Skin epidermis (tissue), 12 donors: ENCODE measurements at regions not wholly inside any gene's neighbourhood (a gene's known extent, or its start where the extent isn't known, plus 50 kb on each side); places are given as distances from the start of the nearest gene placed in this dataset.
A peak's percentile ranks its signal among the peaks of the same experiment; 100 is the strongest.

ENCODE experiments used
- H3K27ac ChIP-seq, 21 experiments: fragments of 200-600 bp; sonication (generic) in 11 of 21; one replicate each; pipeline ENCODE4 v1.5.0; 2020; ENCODE audit warnings: mild to moderate bottlenecking in 3 of 21, inconsistent platforms in 2 of 21, moderate library complexity in 2 of 21
- H3K4me3 ChIP-seq, 7 experiments: fragments of 200-600 bp; sonication (generic) in 2 of 7; one replicate each; pipeline ENCODE4 v1.5.0; 2020; ENCODE audit warnings: inconsistent platforms in 2 of 7, mild to moderate bottlenecking in 2 of 7, moderate library complexity in 1 of 7

DNA sequence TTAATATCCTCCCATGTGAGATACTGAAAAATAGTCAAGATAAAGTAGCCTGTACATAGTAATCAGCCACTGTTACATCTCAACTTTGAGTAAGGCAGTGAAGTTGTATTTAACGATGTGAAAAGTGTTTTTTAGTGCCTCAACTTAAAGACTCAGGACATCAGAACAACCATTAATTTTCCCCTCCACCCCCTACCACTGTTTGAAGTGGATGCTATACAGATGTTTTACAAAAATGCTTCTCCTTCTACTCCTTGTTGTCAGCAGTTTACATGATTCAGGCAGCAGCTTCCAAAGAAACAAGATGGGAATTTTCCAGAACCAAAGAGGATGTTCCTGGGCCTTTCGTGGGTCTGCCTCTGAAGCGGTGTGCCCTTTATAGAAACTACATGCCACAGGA is 143.6 kb downstream of the RPAP3 start:
- Histone ChIP-seq H3K27ac (no peak overlapping the region), H3K4me3 (no peak overlapping the region)

DNA sequence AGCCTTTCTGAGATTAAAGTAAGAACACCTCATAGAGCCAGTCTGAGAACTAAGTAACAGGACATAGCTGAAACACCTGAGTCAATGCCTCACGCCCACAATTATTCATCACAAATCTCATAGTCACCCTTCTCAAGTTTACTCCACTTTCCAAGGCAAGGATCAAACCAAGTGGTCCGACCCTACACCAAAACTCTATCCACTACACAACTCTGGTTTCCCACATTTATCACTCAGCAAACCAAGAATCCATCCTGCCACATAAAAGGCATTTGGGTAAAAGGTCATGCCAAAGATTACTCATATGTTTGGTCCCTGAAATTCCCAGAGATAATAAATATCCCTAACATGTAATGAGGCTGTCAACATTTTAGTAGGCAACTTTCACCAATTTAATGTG is 144.1 kb downstream of the RPAP3 start:
- H3K4me3 ChIP-seq = no peak overlapping the region

DNA sequence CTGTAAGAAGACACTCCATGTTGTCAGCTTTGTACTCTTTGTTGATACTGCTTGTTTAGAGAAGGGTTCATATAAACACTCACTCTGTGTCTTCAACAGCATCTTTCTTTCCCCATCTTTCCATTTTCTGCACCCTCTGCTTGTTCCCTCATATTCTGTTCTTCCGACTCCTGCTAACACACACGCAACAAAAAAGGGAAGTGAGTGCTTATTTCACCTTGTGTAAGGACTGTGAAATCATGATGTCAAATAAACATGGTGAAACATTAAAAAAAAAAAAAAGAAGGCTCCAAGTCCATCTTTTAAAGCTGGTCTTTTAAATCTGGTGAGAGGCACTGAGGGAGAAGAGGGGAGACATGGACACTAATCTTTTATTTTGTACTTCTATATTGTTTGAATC is 145.4 kb downstream of the RPAP3 start:
- Histone ChIP-seq H3K4me3 (no peak overlapping the region), H3K27ac (no peak overlapping the region)

More for the DNA sequence above, 144.1 kb downstream of the RPAP3 start:
- H3K27ac ChIP-seq = no peak overlapping the region

DNA sequence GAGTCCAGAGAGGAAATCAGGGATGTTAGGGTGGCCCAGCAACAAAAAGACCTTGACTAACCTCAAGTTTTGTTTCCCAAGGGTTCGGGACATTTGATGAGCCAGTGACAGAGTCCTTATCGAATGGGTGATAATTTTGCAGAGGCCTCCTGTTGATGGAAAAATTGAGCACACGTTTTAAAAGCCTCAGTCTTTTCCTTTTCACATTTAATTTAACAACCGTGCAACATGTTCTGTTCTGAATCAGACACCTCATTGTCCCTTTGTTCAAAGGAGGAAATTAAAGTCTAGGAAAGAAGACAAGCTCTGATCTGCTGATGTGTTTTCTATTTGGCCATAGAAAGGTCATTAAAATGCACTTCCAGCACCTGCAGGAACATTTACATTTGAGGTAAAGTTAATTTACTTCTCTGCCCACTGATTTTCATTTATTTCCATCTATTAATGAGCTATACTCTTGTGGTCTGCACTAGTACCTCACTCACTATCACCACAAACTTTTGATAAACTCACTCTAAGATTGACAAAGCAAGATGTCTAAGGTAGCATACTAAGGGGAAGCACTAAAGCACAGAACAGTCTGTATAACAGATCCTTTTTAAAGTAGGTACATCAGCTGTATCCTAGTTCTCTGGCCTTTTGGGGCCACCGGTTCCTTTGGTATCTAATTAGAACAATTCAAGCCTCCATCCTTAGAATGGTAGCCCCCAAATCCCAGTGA is 147.0 kb downstream of the RPAP3 start:
- no peak overlapping the region for H3K27ac ChIP-seq
- no peak overlapping the region for H3K4me3 ChIP-seq

DNA sequence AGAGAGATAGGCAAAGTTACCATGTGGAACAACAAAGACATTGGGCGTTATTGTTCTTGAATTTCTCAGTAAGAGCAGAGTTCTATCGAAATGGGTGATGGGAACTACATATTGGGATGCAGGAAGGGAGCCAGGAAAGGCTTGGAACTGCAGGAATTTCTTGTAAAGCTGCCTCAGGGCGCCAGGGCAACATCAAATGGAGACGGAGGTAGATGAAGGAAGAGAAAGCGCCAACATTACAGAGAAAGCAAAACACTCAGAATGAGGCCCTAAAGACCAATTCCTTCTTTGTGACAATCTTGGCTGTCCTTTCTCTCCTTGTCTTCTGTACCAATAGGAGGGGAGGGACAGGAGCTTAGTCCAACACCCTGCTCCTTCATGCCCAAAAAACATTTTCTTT is 148.4 kb downstream of the RPAP3 start:
- H3K4me3 ChIP-seq = no peak overlapping the region
- H3K27ac ChIP-seq = peak overlapping the region in 1 of 21 experiments; percentile 17

DNA sequence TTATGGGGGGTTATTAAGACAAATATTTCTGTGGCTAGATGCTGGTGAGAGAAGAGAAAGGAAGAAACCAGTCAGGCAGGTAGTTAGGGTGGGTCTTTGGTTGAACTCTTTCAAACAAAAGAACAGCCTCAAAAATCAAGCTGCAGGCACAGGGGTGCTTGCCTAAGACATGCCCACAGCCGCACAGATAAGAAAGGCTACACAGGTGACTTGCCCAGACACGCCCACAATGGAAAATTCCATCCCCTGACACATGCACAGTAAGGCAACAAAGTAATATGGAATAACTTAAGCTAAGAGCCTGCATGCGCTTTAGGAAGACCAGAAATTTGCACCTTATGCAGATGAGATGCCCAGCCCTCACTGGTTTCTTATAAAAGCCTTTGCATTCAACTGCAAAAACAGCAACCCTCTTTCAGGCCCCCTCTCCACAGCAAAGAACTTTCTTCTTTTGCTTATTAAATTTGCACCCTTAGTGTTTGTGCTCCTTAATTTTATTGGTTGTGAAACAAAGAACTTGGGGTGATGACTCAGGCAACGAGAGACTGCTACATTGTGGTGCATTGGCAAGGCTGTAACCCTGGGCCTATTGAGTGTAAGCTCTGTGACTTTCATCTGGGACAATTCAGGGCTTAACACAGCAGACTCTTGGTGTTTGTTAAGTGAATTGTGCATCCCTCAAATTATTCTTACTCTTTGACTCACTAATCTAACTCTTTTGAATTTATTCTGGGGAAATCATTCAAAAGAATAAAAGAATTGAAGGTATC is 149.4 kb downstream of the RPAP3 start:
- H3K27ac ChIP-seq = no peak overlapping the region
- H3K4me3 ChIP-seq = no peak overlapping the region

DNA sequence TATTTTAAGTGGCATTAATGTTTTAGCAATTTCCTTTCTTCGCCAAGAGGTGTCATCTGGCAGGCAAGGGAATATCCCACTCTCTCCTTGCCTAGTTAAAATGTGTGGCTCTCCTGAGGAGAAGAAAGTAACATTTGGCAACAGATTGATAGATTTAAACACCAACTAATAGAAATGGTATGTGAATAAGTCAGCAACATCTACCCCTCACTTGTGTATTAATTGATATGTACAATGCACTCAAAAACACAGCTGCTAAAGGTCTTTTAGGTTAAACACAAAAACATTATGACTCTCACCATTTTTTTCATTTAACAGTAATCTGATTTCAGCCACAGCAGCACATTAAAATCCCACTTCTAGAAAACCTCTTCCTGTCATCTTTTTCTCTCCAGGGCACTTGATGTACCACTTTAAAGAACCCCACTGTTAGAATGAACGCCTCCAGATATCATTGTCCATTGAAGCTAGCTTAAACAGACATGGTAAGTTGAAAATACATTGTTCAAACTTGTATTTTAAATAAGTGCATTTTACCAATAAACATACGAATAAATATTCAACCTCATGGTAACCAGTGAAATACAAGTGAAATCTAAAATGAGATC is 151.7 kb downstream of the RPAP3 start:
- Histone ChIP-seq H3K27ac (no peak overlapping the region), H3K4me3 (no peak overlapping the region)

DNA sequence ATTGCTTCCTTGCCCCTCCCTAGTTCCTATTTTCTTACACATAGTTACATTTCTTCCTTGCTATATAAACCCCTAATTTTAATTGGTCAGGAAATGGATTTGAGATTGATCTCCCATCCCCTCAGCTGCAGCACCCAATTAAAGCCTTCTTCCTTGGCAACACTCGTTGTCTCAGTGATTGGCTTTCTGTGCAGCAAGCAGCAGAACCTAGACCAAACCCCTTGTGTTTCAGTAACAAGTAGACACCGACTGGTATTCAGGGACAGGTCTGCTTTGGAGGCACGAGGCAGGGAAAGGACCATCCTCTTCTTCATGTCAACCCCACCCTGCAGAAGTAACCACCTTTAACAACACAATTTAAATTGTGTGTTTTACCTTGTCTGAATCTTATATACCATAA is 152.6 kb downstream of the RPAP3 start:
- Histone ChIP-seq H3K27ac (no peak overlapping the region), H3K4me3 (no peak overlapping the region)

DNA sequence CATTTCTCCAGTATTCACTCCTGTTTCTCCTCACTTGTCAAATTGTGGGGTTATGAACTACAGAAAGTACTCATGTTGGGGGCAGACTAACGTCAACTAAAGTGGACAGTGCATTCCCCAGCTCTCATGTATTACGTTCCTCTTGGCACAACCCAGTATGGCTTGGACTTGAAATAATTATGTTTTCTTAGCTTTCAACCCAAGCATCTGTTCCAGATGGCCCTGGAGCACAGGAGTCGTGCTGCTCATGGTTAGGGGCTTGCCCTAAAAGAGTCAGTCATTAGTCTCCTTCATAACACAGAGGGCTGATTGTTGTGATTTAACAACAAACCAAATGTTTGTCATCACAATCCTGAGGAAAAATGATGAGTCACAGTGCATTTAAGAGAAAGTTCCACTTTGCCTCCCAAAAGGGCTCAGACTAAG is 154.4 kb downstream of the RPAP3 start:
- H3K4me3 ChIP-seq = no peak overlapping the region
- H3K27ac ChIP-seq = no peak overlapping the region

DNA sequence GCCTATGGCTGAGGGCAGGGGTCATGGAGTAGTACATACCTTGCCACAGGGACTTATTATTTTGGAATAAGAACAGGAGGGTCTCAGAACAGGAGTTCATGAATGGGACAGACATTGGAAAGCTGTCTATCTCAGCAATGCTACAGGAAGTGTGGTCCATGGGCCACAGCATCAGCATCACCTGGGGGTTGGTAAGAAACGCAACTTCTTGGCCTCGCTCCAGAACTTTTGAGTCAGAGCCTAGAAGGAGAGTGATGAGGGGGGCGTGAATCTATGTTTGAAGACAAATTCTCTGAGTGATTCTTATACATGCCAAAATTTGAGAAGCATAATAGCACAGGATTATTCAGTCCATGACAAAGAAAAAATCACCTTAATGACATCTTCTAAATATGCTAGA is 156.6 kb downstream of the RPAP3 start:
- H3K4me3 ChIP-seq = no peak overlapping the region
- no peak overlapping the region for H3K27ac ChIP-seq

DNA sequence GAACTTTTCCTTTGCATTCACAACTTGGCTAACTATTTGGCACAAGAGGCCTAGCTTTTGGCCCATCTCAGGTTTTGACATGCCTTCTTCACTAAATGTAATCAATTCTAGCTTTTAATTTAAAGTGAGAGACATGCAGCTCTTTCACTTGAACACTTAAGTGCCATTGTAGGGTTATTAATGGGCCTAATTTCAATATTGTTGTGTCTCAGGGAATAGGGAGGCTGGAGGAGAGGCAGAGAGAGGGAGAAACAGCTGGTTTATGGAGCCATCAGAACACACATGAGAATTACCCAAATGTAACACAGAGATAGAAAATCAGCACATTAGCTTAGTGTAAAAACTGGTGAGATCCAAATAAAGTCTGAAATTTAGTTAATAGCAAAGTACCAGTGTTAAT is 157.4 kb downstream of the RPAP3 start:
- no peak overlapping the region for H3K4me3 ChIP-seq
- H3K27ac ChIP-seq = no peak overlapping the region

DNA sequence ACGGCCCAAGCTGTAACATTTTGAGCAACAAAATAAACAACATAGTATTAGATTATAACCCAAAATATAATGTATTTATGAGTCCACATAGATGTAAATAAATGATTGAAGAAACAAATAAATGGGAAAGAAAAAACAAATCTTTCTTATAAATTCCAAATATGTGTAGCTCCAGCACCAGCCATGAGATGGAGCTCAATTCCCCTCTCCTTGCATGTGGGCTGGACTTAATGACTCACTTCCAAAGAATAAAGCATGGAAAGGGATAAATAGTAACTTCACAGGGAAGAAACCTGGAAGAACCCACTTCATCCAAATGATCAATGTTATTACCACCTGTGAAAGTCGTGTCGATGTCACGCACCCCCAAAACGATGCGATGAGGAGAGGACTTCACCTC is 158.8 kb downstream of the RPAP3 start:
- H3K4me3 ChIP-seq = no peak overlapping the region
- no peak overlapping the region for H3K27ac ChIP-seq

DNA sequence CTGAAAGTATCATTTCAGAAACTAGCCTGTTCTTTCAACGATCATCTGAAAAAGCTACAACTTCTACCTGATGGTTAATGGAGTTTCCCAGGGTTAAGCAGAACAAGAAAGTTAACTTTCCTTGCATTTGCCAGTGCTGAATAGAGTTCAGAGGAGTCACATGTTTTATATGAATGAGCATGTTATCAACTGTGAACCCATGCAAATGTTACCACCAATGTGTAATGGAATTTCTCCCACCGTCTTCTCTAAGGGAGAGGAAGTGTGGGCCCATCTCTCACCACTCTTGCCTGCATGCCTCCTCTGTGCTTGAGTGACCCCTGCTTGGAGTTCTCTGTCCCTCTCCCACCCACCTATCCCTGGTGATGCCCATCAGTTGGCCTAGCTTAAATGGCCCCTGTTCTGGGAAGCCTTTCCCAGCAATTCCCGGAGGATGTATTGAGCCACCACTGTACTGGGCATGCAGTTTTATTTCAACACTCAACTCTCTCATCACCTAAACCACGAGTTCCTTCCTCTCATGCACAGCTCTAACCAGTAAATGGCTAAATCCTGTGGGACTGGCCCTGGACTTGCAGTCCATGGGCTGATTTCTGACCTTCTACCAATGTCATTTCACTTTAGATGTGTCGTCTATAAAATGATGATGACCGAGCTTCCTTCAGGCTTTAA is 159.8 kb downstream of the RPAP3 start:
- Histone ChIP-seq H3K27ac (no peak overlapping the region), H3K4me3 (no peak overlapping the region)

DNA sequence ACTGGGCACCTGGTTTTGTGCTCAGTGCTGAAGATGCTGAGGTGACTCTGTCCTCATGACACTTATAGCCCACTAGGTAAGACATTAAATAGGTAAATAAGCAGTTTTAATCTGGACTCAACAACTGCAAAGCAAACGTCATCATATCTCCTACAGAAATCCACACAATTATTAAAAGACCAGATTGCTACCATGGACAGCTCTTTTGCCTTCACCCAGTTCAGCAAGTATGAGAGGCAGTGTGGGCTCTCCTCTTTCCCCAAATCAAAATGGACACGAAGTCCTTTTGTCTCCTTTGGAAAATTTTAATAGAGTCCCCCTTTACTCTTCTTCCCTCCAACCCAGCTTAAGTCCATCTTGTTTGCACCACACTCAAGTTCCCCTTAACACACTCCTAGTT is 171.1 kb downstream of the RPAP3 start:
- Histone ChIP-seq H3K4me3 (no peak overlapping the region), H3K27ac (no peak overlapping the region)

DNA sequence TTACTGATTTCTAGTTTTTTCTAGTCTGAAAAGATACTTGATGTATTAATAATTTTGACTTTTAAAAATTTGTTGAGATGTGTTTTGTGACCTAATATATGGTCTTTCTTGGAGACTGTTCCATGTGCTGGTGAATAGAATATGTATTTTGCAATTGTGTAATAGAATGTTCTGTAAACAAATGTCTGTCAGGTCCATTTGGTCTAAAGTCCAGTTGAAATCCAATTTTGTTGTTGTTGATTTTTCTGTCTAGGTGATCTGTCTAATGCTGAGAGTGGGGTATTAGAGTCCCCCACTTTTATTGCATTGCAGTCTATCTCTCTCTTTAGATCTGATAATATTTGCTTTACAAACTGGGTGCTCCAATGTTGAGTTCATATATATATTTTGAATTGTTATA is 175.8 kb downstream of the RPAP3 start:
- H3K4me3 ChIP-seq = no peak overlapping the region

DNA sequence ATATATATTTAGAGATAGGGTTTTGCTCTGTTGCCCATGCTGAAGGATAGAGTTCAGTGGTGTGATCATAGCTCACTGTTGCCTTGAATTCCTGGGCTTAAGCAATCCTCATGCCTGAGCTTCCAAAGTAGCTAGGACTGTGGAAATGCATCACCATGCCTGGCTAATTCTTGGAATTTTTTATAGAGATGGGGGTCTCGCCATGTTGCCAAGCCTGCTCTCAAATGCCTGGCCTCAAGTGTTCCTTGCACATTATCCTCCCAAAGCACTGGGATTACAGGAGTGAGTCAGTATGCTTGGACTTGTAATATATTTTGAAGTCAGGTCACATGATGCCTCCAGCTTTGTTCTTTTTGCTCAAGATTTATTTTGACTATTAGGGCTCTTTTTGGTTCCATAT is 178.0 kb downstream of the RPAP3 start:
- Histone ChIP-seq H3K27ac (no peak overlapping the region), H3K4me3 (no peak overlapping the region)

More for the DNA sequence above, 175.8 kb downstream of the RPAP3 start:
- H3K27ac ChIP-seq = no peak overlapping the region

DNA sequence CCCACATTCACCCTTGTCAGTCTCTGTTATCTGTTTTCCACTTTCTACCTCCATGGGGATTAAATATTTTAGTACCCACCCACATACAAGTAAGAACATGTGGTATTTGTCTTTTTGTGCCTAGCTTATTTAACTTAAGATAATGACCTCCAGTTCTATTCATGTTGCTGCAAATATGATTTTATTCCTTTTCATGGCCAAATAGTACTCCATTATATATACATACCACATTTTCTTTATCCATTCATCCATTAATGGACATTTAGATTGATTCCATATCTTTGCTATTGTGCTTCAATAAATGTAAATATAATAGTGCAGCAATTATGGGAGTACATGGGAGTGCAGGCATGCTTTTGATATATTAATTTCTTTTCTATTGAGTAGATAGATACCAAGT is 185.8 kb downstream of the RPAP3 start:
- H3K27ac ChIP-seq = no peak overlapping the region
- H3K4me3 ChIP-seq = no peak overlapping the region

DNA sequence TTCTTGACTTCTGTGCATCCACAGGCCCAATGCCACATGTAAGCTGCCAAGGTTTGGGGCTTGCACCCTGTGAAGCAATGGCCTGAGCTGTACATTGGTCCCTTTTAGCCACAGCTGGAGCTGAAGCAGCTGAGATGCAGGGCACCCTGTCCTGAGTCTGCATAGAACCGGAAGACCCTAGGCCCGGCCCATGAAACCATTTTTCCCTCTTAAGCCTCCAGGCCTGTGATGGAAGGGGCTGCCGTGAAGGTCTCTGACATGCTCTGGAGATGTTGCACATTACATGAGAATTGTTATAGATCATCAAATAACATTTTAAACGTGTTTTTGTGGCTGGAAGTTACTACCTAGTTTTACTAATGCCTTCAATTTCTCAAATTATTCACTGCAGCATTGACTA is 188.7 kb downstream of the RPAP3 start:
- H3K4me3 ChIP-seq = no peak overlapping the region
- H3K27ac ChIP-seq = no peak overlapping the region

DNA sequence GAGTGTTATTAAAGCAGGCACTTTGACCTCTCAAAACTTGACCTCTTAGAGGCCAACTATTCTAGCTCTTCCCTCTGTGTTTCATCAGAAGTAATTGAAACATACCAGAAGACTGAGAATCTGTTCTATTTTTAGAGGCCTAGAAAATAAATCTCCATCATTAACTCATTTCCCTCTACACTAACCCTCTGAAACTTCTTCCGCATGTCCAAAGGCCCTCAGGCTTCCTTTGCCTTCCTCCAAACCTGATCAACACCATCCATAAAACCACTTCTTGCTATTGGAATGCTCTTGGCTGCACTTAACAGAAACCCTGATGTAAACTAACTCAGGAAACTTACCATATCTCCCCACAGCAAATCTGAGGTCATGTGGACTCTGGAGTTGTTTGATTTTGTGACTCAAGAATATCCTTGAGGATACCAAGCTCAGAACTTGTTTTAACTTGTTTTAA is 196.4 kb downstream of the RPAP3 start:
- H3K27ac ChIP-seq = peak overlapping the region in 1 of 21 experiments; percentile 59
- no peak overlapping the region for H3K4me3 ChIP-seq

DNA sequence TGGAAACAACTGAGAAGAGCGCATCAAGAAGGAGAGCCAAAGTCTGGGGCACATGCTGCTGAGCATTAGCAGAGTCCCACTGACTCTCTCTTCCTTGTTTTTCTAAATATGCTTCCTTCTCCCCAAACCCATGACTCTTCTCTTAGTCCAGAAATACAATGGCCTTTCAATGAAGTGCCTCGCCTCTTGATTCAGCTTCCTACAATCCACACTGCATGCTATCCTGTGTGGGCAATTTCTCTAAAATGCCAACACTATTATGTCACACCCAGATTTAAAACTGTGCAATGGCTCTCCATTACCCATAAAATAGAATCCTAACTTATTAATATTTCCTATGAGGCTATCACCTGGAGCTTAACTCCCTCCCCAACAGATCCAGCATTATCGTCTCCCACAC is 198.6 kb downstream of the RPAP3 start:
- H3K4me3 ChIP-seq = no peak overlapping the region
- no peak overlapping the region for H3K27ac ChIP-seq
